ENCODE measurements at regions not wholly inside any gene's neighbourhood (a gene's known extent, or its start where the extent isn't known, plus 50 kb on each side); places are given as distances from the start of the nearest gene placed in this dataset.
"Not testable (repeated sequence)": the region's sequence is repeated elsewhere in the genome, so short reads cannot be mapped to it uniquely, and the experiment has no call there.

- H3K27me3 ChIP-seq: no peaks in the 10 kb centered on the region
- H3K4me3 ChIP-seq: no peak overlapping the region
- no peaks in the 10 kb centered on the region for H3K9me3 ChIP-seq (replicated peaks)
- no peaks in the 10 kb centered on the region for H3K4me1 ChIP-seq
- DNase-seq: no peak
- no peaks in the 10 kb centered on the region for H3K36me3 ChIP-seq
- no peak overlapping the region for H3K27ac ChIP-seq
Observed at GRCh38 chr6:78300885-78301284, 566.5 kb upstream of the IRAK1BP1 start.

- H3K36me3 ChIP-seq: no peaks in the 10 kb centered on the region
- DNase-seq: no peak
- H3K27me3 ChIP-seq: no peaks in the 10 kb centered on the region
- no peaks in the 10 kb centered on the region for H3K4me1 ChIP-seq
- no peak overlapping the region for H3K4me3 ChIP-seq
- no peaks in the 10 kb centered on the region for H3K9me3 ChIP-seq (replicated peaks)
- H3K27ac ChIP-seq: no peak overlapping the region
Observed at GRCh38 chr6:78302411-78302810, 564.9 kb upstream of the IRAK1BP1 start.

GRCh38 chr6:78308025-78308424, 559.3 kb upstream of the IRAK1BP1 start:
- Histone ChIP-seq H3K4me3 (no peak overlapping the region), H3K27me3 (no peaks in the 10 kb centered on the region)
- DNase-seq: peak in 1 of 2 experiments; percentile 24

DNA sequence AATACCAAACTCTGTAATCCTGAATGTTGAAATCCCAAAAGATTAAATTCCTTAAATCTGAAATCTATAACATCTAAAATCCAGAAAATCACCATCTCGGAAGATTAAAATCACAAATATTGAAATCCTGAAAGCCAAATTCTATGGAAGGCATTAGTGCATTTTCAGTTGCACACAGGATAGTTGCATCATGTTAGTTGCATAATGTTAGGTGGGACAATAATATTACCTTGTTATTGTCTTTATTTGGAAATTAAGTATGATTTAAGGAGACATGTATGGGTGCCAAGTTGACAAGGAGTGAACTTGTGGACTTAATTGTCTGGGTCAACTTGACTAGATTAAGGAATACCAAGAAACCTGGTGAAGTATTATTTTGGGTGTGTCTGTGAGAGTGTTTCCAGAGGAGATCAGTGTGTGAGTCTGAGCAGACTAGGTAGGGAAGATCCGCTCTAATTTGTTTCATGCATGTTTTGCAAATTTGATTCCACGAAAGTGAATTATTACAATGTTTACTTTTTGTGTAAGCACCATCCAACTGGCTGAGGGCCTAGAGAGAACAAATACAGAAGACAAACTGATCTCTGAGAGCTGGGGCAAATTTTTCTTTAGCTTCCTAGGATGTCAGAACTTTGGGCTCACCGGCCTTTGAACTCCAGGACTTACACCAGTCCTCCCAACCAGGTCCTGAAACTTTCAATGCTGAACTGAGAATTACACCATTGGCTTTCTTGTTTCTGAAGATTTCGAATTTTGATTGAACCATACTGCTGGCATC, 545.1 kb upstream of the IRAK1BP1 start:
- Histone ChIP-seq H3K27ac (no peak overlapping the region), H3K4me1 (no peaks in the 10 kb centered on the region), H3K27me3 (no peaks in the 10 kb centered on the region), H3K9me3 (replicated peaks) (no peaks in the 10 kb centered on the region), H3K36me3 (no peaks in the 10 kb centered on the region), H3K4me3 (no peak overlapping the region)
- DNase-seq: no peak

More at GRCh38 chr6:78308025-78308424, 559.3 kb upstream of the IRAK1BP1 start:
- no peaks in the 10 kb centered on the region for H3K36me3 ChIP-seq
- H3K27ac ChIP-seq: no peak overlapping the region
- no peaks in the 10 kb centered on the region for H3K4me1 ChIP-seq
- H3K9me3 ChIP-seq (replicated peaks): no peaks in the 10 kb centered on the region

GRCh38 chr6:78324213-78324612, 543.1 kb upstream of the IRAK1BP1 start:
- H3K4me1 ChIP-seq: no peaks in the 10 kb centered on the region
- H3K27ac ChIP-seq: no peak overlapping the region
- no peak overlapping the region for H3K4me3 ChIP-seq
- no peaks in the 10 kb centered on the region for H3K36me3 ChIP-seq
- no peak for DNase-seq
- no peaks in the 10 kb centered on the region for H3K9me3 ChIP-seq (replicated peaks)
- no peaks in the 10 kb centered on the region for H3K27me3 ChIP-seq

- no peaks in the 10 kb centered on the region for H3K4me1 ChIP-seq
- H3K36me3 ChIP-seq: no peaks in the 10 kb centered on the region
- H3K9me3 ChIP-seq (replicated peaks): no peaks in the 10 kb centered on the region
- no peak overlapping the region for H3K4me3 ChIP-seq
- DNase-seq: no peak
- H3K27me3 ChIP-seq: no peaks in the 10 kb centered on the region
- H3K27ac ChIP-seq: no peak overlapping the region
Observed at GRCh38 chr6:78340755-78341154, 526.6 kb upstream of the IRAK1BP1 start.

DNA sequence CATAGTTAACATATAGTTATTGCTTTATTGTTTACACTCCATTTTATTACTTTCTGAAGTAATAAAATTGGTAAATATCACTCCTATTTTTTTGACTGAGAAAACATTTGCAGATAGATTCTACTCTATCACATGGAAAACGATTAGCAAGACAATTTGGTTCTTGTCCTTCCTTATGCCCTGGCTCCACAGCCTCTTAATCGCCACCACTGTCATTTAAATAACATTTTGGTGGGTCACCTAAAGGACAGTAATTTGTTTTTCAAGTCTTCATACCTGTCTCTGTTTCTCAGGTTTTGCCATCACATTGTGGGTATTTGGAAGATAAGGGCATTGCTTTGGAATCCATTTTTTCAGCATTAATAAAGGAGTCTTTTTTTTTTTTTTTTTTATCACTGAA, 521.5 kb upstream of the IRAK1BP1 start:
- Histone ChIP-seq H3K27ac (no peak overlapping the region), H3K36me3 (no peaks in the 10 kb centered on the region), H3K4me3 (no peak overlapping the region), H3K4me1 (no peaks in the 10 kb centered on the region), H3K9me3 (replicated peaks) (no peaks in the 10 kb centered on the region), H3K27me3 (no peaks in the 10 kb centered on the region)
- no peak for DNase-seq

DNA sequence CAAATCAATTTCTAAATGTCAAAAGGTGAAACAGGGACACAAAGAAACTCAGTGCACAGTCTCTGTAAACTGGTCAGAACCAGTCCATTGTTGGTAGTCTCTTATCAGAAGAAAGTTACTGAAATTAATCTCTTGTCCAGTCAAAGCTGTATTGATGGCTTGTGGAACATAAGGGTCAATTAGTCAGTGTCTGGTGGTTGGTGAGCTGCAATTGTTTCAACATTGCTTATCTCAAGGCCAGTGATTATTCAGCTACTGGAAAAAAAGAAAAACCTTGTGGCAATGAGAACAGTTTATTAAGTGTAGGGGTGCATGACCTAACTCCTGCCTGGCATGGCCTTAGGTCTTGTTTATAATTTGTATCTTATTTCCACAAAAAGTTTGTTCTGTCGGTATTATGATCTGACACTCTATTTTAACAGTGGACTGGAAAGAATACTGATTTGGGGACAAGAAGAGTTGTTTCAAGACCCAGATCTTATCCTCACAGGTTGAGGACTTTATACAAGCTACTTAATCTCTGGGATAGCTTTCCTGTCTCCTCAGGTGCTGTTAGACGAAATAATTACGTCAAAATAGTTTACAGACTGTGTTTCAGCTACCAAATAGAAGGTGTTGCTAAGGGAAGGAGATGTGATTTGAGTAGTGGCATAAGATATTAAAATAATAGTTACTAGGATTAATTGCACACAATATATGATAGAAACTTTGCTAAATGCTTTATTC, 520.0 kb upstream of the IRAK1BP1 start:
- DNase-seq: no peak
- no peak overlapping the region for H3K4me3 ChIP-seq
- no peaks in the 10 kb centered on the region for H3K27me3 ChIP-seq
- no peak overlapping the region for H3K27ac ChIP-seq
- no peaks in the 10 kb centered on the region for H3K4me1 ChIP-seq
- H3K36me3 ChIP-seq: no peaks in the 10 kb centered on the region
- H3K9me3 ChIP-seq (replicated peaks): no peaks in the 10 kb centered on the region

GRCh38 chr6:78353040-78353439, 514.3 kb upstream of the IRAK1BP1 start:
- Histone ChIP-seq H3K27me3 (no peaks in the 10 kb centered on the region), H3K27ac (no peak overlapping the region), H3K9me3 (replicated peaks) (no peaks in the 10 kb centered on the region), H3K4me3 (no peak overlapping the region), H3K4me1 (no peaks in the 10 kb centered on the region), H3K36me3 (no peaks in the 10 kb centered on the region)
- no peak for DNase-seq

- Histone ChIP-seq H3K36me3 (no peaks in the 10 kb centered on the region), H3K4me3 (no peak overlapping the region), H3K27me3 (no peaks in the 10 kb centered on the region), H3K9me3 (replicated peaks) (no peaks in the 10 kb centered on the region), H3K27ac (no peak overlapping the region), H3K4me1 (no peaks in the 10 kb centered on the region)
- no peak for DNase-seq
Observed at GRCh38 chr6:78363688-78364087, 503.7 kb upstream of the IRAK1BP1 start.

DNA sequence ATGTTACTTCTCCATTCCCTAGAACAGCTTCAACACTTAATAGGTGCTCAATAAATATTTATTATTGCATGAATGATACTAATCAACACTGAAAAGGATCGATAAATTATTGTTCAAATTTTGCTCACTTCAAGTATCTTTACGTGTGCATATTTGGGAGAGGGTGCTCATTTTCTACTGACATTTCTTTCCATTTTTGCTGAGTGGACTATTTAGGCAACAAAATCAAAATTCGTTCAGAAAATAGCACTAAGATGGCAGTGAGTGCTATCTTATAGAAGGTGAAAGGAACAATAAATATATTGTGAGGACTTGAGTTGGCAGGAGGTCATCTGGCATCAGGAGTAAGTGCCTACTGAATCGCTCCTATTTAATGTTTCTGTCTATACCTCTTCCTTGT, 501.9 kb upstream of the IRAK1BP1 start:
- Histone ChIP-seq H3K36me3 (no peaks in the 10 kb centered on the region), H3K27me3 (no peaks in the 10 kb centered on the region), H3K4me1 (no peaks in the 10 kb centered on the region), H3K27ac (no peak overlapping the region), H3K9me3 (replicated peaks) (no peaks in the 10 kb centered on the region), H3K4me3 (no peak overlapping the region)
- DNase-seq: no peak

DNA sequence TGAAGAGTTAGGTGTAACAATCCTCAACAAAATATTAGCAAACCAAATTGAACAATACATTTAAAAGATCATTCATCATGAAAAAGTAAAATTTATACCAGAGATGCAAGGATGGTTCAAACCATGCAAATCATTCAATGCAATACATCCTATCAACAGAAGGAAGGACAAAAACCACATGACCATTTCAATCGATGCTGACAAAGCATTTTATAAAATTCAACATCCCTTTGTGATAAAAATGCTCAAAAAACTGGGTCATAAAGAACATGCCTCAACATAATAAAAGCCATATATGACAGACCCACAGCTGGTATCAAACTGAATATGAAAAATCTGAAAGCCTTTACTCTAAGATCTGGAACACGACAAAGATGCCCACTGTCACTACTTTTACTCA, 490.3 kb upstream of the IRAK1BP1 start:
- H3K9me3 ChIP-seq (replicated peaks): no peaks in the 10 kb centered on the region
- no peak for DNase-seq
- H3K4me3 ChIP-seq: no peak overlapping the region
- H3K27me3 ChIP-seq: no peaks in the 10 kb centered on the region
- no peaks in the 10 kb centered on the region for H3K36me3 ChIP-seq
- no peak overlapping the region for H3K27ac ChIP-seq
- no peaks in the 10 kb centered on the region for H3K4me1 ChIP-seq

DNA sequence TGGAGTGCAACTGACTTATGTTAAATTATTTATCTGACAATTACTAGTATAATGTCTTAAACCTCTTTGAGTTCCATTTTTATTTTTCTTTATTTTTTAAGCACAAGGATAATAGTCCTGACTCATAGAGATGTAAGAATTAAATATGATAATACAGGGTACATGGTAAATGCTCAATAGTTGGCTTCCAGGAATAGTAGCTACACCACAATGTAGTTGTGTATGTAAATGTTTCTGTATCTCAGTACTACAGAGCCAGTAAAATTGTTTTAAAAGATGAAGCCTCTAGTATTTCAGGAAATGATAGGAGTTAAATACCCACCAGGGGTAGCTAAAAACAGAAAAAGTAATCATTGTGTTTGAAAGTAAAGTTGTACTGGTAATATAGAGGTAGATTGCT, 487.4 kb upstream of the IRAK1BP1 start:
- Histone ChIP-seq H3K36me3 (no peaks in the 10 kb centered on the region), H3K27ac (no peak overlapping the region), H3K27me3 (no peaks in the 10 kb centered on the region), H3K4me3 (no peak overlapping the region), H3K4me1 (no peaks in the 10 kb centered on the region), H3K9me3 (replicated peaks) (no peaks in the 10 kb centered on the region)
- DNase-seq: no peak

DNA sequence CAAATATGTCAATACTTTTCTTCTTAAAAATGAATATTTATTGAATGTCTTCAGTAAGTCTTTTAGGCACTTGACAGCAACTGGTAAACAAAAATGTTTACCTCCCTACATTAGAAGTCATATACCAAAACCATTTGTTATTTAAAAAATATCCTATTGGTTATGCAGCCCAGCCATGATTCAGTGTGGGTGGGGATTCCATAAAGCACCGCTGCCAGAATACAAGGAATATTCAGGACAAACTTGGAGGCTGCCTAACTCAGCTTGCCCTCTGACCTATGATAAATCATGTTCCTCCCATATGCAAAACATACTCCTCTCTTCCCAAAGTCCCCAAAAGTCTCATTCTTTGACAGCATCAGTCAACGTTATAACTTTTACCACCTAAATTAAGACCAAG, 486.8 kb upstream of the IRAK1BP1 start:
- no peak overlapping the region for H3K27ac ChIP-seq
- no peak for DNase-seq
- no peak overlapping the region for H3K4me3 ChIP-seq
- no peaks in the 10 kb centered on the region for H3K36me3 ChIP-seq
- no peaks in the 10 kb centered on the region for H3K9me3 ChIP-seq (replicated peaks)
- H3K27me3 ChIP-seq: no peaks in the 10 kb centered on the region
- H3K4me1 ChIP-seq: no peaks in the 10 kb centered on the region

DNA sequence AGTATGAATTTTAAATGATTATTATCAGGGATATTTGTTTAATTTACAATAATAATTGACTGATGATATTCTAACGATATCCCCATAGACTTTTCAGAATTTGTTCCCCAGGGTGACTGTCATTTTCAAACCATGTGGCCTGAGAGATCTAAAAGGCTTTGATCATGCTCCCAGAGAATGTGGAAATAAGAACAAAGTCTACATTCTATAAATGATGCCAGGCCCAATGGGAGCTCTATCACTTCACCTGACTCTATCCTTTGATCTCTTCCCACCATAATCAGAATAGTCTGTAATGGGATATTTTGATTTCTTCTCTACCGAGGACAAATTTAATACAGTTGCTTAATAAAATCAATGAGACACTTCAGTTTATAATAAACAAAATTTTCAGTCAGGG, 483.4 kb upstream of the IRAK1BP1 start:
- H3K36me3 ChIP-seq: no peaks in the 10 kb centered on the region
- no peaks in the 10 kb centered on the region for H3K27me3 ChIP-seq
- no peak for DNase-seq
- H3K9me3 ChIP-seq (replicated peaks): no peaks in the 10 kb centered on the region
- H3K4me1 ChIP-seq: no peaks in the 10 kb centered on the region
- no peak overlapping the region for H3K27ac ChIP-seq
- H3K4me3 ChIP-seq: no peak overlapping the region

DNA sequence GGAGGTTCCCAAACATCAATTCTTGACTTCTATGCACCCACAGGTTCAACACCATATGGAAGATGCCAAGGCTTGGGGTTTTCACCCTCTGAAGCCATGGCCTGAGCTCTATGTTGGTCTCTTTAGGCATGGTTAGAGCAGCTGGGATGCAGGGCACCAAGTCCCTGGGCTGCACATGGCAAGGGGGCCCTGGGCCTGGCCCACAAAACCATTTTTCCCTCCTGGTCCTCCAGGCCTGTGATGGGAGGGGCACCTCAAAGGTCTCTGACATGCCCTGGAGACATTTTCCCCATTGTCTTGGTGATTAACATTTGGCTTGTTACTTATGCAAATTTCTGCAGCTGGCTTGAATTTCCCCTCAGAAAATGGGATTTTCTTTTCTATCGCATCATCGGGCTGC, 480.5 kb upstream of the IRAK1BP1 start:
- H3K27ac ChIP-seq; H3K9me3 ChIP-seq (replicated peaks); H3K4me3 ChIP-seq; H3K27me3 ChIP-seq; DNase-seq; H3K36me3 ChIP-seq; H3K4me1 ChIP-seq: not testable (repeated sequence)
